HG03442 (cell line): ENCODE measurements at regions not wholly inside any gene's neighbourhood (a gene's known extent, or its start where the extent isn't known, plus 50 kb on each side); places are given as distances from the start of the nearest gene placed in this dataset.

Experiments used
- ATAC-seq: cut with Tn5 transposase; IDR thresholded peaks from one replicate; pipeline ENCODE4 v1.9.1; 2021; ENCODE audit warnings: mild to moderate bottlenecking, moderate library complexity; ENCODE audit not compliant: unreplicated experiment

DNA sequence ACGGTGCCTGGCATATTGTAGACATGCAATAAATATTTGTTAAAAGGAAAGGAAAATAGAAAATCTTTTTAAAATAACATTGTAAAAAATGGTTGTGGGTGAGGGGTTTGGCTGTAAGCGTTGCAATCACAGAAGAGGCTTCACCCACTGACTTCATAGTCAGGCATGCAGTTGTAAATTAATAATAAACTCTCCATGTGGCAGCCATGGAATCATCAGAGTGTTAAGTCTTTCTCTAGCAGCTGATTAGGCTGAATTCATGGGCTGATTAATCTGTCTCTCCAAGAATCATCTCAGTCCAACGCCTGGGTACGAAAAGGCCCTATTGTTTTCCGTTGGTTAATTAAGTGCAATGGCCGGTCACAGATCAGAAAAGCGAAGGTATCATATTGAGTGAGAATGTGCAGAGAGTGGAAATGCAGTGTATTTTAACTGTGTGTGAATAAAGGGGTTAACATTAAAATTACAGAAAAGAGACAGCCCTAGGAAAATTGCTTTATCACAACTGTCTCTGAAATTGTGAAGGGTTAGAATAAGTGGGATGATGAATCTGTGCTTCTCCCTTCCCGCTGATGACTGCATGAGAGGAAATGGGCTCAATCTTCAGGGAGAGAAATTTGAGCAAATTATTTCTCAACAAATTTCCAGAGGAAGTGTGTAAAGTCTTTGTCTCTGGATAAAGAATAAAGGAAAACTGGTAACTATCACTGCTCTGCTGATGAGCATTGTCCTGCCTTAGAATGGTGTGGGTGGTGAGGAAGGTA lies 269.0 kb downstream of the FAM76B start:
- no peak for ATAC-seq

DNA sequence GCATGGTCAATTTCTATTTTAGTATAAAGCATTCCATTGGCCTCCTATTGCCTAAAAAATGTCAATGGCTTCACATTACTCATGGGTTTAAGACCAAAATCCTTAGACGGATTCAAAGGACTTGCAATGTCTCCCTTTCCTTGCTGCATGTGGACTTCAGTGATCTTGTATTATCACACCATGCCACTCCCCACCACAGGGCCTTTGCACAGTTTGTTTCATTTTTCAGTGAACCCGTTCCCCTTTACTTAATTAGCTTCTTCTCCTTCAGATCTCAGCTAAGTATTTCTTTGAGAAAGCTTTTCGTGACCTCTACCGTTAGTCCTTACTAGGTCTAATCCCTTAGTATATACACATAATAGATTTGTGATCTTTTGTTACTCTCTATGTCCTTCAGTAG lies 269.7 kb downstream of the FAM76B start:
- ATAC-seq, result no peak

DNA sequence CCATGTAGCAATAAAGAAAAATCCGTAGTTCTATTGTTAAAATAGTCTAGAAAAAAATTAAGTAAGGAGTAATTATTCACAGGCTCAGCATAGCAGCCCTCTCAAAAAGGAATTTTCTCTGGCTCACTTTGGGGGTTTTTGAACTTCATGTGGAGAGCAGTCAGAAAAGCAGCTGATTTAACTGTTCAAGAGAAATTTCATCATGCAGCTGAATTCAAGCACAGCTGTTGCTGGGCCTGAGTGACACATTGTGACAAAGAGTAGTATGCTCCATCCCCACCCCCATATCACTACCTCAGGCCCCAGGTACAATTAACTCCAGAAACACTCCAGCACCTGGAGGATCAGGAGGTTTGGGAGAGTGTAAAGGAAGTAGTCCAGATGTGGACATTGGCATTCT lies 272.1 kb downstream of the FAM76B start:
- no peak for ATAC-seq

DNA sequence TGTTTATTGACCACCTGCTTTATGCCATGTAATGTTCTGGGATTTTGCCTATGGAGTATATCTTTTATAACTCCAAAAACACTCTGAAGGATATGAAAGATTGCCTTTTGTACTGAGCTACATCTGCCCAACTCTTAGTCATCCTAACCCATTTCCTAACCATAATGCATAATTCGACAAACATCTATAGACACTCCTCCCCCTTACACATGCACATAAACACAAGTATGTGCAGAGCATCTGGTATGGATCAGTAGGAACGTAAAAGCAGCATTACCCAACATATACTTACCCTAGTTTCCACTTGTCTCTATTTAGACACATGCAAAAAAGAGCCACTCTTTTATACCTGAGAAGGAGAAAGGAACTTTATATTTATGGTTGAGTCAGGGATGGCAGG lies 272.8 kb downstream of the FAM76B start:
- no peak for ATAC-seq

DNA sequence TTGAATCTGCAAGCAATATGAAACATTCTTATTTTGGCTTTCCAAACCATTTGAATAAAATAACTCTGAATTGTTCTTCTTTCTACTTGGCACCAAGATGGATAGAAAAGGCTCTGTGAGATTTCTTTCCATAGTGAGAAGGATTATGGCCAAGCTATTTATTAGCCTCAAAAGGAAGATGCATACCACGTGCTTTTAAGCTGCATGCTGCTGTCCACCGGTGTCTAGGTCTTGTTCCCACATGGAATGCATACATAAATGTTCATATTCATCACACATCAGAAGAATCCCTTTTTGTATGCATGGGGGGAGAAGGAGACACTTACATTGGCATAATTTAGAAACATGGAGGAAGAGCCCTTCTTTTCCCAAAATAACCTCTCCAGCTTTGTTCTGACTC lies 273.4 kb downstream of the FAM76B start:
- ATAC-seq, result no peak

DNA sequence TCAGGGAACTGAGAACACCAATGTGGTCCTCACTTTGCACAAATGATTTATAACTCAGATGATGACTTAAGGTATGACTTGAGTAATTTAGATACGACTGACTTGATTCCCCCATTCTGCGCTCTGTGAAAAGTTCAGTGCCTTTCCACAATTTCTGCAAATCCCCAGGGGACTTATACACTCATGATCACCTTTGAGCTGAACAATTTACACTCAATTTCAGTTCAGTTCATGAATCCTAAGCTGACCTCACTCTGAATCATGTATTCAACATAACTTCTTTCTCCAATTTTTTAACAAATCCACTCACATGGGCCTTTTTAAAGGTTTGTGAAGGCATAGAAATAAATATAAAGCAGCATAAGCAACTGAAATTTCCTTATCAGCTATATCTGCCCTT lies 274.2 kb downstream of the FAM76B start:
- no peak for ATAC-seq

DNA sequence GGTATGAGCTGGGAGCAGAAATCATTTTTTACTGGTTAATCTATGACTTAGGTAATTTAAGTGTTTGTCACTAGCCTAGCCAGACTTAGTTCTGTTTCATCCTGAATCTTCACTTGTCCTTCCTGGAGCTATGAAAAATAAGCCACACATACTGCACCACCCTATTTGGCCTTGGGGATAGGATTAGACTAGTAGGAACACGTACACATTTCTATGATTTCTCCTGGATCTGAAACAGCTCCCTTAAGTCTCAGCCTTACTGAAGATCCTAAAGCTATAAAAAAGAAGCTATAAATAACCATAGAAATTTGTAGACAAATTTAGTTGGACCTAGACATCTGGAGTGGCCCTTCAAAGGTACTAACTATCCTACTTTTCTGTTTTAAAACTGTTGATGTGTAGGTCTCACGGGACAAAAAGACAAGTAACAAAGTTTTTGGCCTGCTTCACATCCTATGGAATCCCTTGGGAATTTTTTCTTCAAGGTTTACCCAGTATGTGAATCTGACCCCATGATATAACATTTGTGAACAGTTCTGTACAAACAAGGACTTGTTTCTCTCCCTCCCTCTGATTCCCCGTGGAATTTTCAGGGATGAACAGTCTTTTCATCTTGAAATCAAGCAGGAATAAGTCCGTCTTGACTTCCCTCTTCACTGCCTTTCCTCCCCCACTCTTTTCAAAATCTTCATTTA lies 275.0 kb downstream of the FAM76B start:
- ATAC-seq, result no peak

DNA sequence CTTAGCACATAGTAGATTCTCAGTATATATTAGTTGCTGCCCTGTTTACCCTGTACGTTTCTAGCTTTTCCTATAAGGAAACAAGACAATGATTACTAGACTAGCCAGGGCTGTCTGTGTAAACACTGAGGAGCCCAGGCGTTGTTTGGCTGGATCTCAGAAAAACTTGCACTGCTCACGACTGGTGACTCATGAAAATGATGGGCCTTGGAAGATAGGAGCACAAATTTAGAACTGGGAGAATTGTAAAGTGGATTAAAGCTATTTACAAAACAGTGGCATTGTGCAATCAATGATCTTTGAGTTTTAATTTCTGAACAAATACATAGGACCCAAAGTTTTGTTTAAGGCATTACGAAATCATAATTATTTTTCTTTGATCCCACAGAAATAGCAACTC lies 276.9 kb downstream of the FAM76B start:
- no peak for ATAC-seq

DNA sequence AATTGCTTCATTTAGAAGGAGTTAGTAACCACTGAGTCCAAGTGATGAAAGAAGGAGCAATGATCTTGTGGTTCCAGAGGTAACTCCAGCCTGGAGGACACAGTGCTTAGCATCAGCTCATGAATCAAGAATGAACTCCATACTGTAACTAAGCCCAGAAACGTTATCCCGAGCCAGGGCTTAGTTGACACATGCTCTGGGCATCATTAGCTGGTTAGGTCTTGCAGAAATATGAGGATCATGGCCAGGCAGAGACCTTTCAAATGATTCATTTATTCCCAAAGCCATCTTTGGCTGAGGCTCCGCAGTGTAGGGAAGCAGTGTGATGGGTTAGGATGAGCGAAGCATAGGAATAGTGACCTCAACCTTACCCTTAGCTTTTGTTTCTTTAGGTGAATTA lies 277.4 kb downstream of the FAM76B start:
- no peak for ATAC-seq

DNA sequence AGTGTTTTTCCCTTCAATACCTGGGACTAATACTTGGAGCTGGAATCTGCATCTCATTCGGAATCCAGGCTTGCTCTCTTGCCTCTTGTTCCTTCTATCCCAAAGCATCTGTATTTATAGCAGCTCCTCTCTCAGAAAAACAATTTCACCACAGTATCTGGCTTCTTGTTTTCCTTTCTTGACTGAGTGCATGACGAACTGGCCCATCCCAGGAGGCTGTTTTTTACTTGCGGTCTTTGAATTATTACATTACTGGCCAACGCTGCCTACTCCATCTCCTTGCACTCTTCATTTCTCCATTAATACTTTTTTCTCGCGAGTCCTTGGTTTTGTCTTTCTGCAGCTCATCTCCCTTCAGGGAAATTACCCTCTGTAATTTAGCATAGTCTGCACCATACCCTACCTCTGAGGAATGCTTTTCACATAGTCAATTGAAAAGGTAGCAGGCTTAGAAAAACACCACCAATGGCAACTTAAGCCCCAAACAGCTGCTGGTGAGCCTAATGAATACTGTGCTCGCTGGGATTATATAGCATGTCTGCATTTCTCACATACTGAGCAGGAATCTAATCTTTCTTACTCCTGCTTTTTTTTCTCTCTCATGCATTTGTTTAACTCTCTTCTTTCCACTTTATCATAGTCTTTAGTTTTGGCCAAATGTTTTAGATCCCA lies 277.4 kb upstream of the SESN3 start:
- ATAC-seq, result no peak

DNA sequence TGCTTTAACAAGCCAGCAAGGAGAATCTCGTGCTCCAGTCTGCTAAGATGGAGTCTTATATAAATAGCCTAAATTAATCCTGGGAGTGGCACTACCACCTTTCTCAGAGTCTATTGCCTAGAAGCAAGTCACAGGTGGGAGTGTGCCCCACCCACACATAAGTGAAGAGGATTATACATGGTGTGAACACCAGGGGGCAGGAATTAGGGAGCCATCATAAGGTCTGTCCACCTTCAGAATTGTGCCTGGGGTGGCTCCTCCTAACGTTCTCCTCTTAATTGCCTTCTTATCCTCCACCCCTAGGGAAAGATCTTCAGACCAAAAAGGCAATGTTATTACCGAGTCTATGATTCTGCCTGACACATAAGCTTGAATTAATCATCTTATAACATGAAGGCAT lies 276.8 kb upstream of the SESN3 start:
- ATAC-seq, result no peak

DNA sequence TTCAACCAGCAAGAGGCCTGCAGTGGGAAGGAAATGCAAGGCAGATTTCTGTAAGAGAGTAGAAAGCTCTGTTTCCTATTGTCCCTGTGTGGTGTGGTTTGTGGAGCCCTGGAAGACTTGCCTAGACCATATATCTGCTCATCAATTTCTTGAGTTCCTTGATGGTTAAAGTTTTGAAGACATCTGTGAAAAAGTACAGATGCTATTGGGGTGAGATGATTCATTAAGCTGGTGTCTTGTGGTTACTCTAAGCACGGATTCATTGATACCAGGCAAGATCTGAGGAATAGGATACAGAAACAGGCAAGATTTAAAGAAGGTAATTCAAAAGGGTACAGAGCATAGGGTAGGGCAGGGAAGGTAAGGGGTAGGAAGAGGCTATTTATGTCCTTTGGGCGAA lies 275.8 kb upstream of the SESN3 start:
- no peak for ATAC-seq

DNA sequence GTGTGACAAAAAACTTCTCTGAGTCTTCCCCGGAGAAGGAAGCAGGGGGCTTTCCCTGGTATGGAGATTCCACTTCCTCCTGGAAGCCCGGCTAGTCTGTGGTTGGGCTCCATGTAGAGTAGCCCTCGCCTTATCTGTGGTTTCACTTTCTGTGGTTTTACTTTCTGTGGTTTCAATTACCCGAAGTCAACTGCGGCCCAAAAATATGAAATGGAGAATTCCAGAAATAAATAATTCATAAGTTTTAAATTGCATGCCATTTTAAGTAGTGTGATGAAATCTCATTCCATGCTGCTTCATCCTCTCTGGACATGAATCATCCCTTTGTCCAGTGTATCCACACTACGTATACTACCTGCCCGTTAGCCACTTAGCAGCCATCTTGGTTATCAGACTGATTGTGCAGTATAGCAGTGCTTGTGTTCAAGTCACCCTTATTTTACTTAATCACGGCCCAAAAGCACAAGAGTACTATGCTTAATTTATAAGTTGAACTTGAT lies 275.0 kb upstream of the SESN3 start:
- ATAC-seq, result no peak

DNA sequence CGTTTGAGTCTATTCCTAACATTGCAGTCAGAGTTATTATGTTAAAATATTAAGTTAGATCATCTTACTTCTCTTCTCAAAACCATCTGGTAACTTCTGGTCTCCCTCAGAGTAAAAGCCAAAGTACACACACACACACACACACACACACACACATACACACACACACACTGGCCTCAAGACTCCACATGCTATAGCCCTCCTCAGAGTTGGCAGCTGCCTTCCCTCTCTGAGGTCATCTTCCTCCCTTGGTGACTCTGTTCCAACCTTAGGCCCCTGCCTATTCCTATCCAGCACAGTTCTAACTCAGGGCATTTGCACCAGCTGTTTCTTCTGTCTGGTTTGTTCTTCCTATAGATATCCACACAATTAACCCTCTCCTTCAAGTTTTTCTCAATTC lies 272.0 kb upstream of the SESN3 start:
- no peak for ATAC-seq

DNA sequence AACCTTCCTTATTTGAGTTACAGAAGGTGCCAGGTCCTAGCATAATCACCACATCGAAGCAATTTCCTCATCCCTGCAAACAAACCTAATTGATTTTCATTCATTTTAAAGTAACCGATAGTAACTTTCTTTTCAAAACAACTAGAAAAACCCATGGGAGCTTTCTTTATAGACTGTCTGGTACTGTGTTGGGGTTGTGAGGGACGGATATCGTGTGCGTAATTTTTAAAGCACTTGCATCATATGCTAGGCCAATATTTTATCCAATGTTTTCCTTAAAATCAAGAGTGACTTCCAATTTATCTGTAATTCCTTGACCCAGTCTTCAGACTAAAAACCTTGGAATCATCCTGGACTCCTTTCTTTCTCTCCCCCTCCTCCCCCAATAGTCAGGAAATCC lies 271.5 kb upstream of the SESN3 start:
- no peak for ATAC-seq

DNA sequence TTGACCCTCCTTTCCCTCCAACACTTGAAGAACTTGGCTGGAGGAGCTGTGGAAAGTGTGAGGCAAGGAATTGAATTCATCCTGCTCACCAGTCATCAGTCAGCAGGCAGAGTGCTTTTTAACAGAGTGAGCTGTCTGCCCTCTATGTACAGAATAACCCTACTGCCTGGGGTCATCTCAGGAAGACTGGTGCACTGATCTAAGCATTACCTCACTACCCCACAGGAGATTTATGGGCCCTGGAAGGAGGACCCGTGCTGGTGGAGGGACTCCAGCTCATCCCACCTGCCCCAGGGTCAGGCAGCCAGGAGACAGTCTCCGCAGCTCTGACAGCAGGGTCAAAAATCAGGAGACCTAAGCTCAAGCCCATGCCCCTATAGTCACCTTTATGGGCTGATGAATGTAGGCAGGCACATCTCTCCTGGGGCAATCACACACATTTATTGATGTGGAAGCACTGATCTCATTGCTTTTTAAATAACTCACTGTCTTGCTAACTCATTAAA lies 270.8 kb upstream of the SESN3 start:
- no peak for ATAC-seq

DNA sequence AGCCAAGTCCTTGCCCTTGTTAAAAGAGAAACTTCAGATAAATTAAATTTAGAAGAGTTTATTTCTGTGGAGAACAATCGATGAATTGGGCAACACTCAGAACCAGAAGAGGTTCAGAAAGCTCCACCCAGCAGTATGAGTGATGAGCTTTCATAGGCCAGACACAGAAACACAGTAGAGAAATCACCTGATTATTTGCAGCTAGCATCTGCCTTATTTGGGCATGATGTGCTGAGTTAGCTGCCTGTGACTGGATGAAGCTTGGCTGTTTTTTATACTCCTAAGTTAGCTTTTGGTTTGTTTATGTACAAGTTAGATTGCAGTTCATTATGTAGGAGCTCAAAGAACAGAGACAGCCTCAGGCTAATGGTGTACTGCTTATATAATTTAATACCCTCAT lies 269.5 kb upstream of the SESN3 start:
- ATAC-seq, result no peak

DNA sequence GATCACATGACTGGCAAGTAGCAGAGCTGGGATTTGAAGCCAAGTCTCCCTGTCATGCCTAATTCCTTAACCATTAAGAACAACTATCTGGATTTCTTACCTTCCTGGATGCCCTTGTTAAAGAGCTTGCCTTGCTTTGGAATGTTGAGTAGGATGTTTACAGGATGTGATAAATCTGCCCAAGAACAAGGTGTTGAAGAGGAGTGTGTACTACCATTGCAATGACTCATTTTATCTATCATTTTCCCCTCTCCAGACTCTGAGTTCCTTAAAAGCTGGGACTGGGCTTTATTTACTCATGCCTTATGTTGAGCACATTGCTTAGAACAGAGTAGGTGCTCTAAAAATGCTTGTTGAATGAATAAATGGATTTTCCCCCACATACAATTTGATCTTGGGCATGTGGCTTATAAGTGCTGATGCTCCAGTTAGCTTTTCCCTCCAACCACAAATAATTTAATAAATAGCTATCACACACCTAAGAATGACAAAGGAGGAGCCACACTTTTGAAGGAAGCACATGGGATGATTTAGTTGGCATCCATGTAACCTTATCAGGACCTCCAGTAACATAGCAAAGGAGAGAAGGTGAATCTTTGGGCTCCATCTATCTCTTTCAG lies 268.6 kb upstream of the SESN3 start:
- ATAC-seq, result no peak

DNA sequence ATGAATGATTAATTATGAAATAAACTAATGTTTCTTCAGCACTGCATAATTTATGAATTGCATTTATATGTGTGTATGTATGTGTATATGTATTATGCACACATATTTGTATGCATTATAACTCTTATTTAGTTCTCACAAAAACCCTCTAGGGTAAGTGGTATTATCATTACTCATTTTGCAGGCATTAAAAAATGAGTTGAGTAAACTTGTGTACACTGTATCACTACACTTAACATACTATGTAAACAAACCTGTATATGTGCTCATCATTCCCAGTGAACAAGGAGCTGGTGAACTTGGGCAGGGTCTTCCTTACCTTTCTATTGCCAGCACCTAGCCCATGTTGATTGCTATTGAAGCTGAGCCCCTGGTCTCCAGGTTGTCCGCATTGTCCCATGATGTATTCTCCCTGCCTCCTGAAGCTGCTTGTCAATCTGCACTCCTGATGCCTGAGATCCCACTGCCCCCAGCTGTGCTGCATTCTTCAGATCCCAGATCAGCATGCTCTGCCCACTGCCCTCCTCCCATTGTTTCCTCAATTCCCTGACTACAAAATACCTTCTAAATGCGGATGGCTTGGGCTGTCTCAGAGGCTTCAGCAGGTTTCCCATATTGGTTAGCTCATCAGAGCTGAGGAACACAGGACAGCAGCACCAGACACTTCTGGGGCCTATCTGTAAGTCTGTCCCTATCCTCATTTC lies 267.9 kb upstream of the SESN3 start:
- no peak for ATAC-seq

DNA sequence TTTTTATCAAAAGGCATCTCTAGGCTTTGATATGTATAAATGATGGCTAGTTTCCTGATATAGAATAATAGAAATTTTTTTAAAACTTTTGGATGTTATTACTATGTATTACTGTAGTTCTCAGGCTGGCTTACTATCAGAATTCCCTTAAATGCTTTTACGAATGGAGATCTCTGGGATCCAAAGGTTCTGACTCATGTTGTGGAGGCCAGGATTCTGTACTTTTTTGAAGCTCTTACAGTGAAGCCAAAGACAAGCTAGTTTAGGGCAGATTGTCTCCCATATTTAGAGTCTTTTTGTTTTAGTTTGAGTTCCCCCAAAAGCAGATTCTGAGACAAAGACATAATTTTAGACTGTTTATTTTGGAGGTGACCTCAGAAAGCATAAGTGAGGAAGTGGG lies 265.9 kb upstream of the SESN3 start:
- ATAC-seq, result no peak

DNA sequence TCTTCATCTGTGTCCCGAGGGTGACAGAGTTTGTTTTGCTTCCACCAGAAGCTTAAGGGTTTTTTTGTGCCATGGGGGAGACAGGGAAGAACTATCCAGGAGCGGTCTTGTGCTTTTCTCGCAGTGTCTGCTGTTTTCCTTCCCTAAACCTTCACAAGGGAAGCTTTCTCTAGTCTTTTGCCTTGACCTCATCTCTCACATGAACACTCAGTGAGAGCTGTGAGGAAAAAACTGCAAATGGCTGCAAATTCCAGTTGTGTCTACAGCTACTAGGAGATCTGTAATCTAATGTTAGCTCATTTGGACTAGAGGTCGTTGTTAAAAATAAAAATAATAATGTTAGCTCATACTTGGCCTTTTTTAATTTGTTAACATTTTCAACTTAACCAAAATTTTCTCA lies 264.7 kb upstream of the SESN3 start:
- ATAC-seq, result no peak
